ENCODE measurements at regions not wholly inside any gene's neighbourhood (a gene's known extent, or its start where the extent isn't known, plus 50 kb on each side); places are given as distances from the start of the nearest gene placed in this dataset.

DNA sequence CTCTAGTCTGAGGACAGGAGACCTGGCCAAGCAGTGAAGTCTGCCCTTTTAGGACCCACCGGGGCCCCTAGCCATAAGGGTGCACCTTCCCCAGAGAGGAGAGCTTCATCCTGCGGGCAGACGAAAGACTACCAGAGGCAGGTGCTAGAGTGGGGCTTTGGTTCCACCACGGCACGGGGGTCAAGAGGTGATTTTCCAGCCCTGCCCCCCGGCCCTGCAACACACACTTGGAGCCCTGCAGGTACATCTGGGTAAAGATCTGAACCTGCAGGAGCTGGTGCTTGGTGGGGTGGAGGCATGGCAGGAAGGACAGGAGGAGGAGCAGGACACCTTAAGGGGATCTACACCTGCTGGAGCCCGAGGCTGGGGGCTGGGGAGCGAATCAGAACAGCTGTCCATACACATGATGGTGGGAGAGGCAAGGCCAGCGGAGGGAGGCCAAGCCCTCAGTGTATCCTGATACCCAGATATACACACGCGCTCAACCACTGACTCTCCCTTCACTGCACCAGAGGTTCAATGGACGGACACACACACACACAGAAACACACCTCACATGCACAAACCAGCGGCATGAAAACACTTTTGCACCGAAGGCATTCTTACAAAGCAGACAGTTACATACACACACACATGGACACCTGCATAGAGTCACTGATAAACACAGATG is 98.4 kb upstream of the MVB12B start:
- Histone ChIP-seq H3K9me3 (ENCODE audit: control insufficient read depth, insufficient read depth, low read length) (no peaks in the 10 kb centered on the region; the same call in 1 of the 2 replicates), H3K27ac (ENCODE audit: low read depth, low read length) (no peak overlapping the region), H3K4me3 (ENCODE audit: low read depth, low read length) (no peak overlapping the region), H3K27me3 (ENCODE audit: control insufficient read depth, insufficient read depth, low read length) (peaks cover 37% of the 10 kb centered on the region)
- TF ChIP-seq, protein P1, sequence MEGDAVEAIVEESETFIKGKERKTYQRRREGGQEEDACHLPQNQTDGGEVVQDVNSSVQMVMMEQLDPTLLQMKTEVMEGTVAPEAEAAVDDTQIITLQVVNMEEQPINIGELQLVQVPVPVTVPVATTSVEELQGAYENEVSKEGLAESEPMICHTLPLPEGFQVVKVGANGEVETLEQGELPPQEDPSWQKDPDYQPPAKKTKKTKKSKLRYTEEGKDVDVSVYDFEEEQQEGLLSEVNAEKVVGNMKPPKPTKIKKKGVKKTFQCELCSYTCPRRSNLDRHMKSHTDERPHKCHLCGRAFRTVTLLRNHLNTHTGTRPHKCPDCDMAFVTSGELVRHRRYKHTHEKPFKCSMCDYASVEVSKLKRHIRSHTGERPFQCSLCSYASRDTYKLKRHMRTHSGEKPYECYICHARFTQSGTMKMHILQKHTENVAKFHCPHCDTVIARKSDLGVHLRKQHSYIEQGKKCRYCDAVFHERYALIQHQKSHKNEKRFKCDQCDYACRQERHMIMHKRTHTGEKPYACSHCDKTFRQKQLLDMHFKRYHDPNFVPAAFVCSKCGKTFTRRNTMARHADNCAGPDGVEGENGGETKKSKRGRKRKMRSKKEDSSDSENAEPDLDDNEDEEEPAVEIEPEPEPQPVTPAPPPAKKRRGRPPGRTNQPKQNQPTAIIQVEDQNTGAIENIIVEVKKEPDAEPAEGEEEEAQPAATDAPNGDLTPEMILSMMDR (IDR thresholded peaks at IDR 0.05; ENCODE audit: low read depth, low read length) = no peak
- ChIA-PET POLR2A (no interaction called here), CTCF (interaction anchor here (1.3 to 1.4 kb wide), 2 partner anchors 670 to 821 kb away, joined by 3 to 5 read pairs; no protein-coding TSS in a partner anchor)
- DNase-seq (ENCODE audit: low read depth, low spot score) = no peak

DNA sequence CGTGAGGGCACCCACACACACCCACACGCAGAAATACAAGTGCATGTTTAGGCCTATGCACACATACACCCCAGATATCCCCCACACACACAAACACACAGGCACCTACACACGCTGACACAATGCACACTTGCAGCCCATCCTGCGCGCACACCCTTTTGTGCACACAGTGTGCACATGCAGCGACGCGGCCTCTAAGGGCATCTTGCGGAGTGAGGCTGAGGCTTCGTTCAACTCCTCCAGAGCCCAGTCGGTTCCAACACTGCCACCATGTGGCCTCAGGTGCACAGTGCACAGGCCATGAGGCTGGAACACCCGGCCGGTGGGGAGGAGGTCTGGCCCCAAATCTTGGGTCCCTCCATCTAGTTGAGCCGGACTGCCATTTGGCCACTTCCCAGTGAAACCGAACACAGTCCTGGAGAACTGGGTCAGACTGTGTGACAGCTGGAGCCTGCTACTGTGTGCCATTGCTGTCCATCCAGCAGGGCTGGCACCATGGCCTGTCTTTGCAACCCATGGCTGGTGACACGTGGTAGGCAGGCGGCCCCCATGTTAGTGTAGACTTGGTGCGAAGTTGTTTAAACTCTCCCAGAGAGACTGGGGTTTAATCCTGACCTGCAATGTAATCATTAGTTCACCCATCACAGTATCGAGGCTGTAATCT is 97.7 kb upstream of the MVB12B start:
- ChIA-PET CTCF (interaction anchor here (1.3 to 1.4 kb wide), 3 partner anchors 8 to 671 kb away, joined by 4 to 6 read pairs (median 6); no protein-coding TSS in a partner anchor), POLR2A (no interaction called here)
- Histone ChIP-seq H3K27ac (ENCODE audit: low read depth, low read length) (peak overlapping the region; percentile 11), H3K4me3 (ENCODE audit: low read depth, low read length) (no peak overlapping the region), H3K27me3 (ENCODE audit: control insufficient read depth, insufficient read depth, low read length) (peaks cover 32% of the 10 kb centered on the region), H3K9me3 (ENCODE audit: control insufficient read depth, insufficient read depth, low read length) (peaks cover 2% of the 10 kb centered on the region; the same call in 1 of the 2 replicates)
- peak; percentile 20 for DNase-seq (ENCODE audit: low read depth, low spot score)
- TF ChIP-seq, protein P1 (IDR thresholded peaks at IDR 0.05; ENCODE audit: low read depth, low read length) = peak; percentile 97

DNA sequence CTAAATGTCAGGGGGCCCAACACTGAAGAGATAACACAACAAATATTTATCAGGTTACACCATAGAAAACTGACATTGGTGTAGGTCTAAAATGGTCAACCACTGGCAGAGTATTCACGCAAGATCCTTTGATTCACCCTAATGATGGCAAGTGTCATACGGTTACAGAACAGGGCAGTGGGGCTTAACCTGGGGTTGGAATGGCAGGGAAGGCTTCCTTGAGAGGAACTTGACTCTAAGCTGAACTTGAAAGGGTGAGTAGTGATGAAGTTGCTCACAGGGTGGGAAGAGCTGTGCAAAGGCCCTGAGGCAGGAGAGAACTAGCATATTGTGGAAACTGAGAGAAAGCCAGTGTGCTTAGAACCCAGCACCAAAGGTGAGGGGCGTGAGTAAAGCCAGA is 97.1 kb upstream of the MVB12B start:
- peaks cover 5% of the 10 kb centered on the region; the same call in 1 of the 2 replicates for H3K9me3 ChIP-seq (ENCODE audit: control insufficient read depth, insufficient read depth, low read length)
- no peak for DNase-seq (ENCODE audit: low read depth, low spot score)
- peaks cover 26% of the 10 kb centered on the region for H3K27me3 ChIP-seq (ENCODE audit: control insufficient read depth, insufficient read depth, low read length)
- ChIA-PET POLR2A (no interaction called here), CTCF (interaction anchor here (0.6 to 1.4 kb wide), 5 partner anchors 8 to 671 kb away, joined by 3 to 6 read pairs (median 6); partner anchors contain the start of gene MAPKAP1)
- TF ChIP-seq, protein P1 (IDR thresholded peaks at IDR 0.05; ENCODE audit: low read depth, low read length) = no peak
- no peak overlapping the region for H3K27ac ChIP-seq (ENCODE audit: low read depth, low read length)
- no peak overlapping the region for H3K4me3 ChIP-seq (ENCODE audit: low read depth, low read length)

DNA sequence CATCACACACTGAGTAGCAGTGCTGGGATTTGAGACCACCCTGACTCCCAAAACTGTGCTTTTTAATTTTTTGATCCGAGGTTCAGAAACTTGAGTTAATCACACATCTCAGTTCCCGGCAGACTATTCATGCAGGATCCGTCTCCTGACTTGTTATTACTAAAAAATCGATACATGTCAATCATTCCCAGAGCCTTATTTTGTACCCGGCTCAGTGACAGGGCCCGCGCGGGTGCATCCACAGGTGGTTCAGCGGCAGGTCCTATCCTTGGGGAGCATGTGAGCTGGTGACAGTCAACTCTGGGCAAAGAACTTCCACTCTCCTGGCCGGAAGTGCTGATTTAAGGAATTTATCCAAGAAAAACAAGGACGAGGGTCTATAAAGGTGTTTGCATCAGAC is 95.9 kb upstream of the MVB12B start:
- peaks cover 20% of the 10 kb centered on the region for H3K27me3 ChIP-seq (ENCODE audit: control insufficient read depth, insufficient read depth, low read length)
- POLR2A ChIA-PET = no interaction called here
- TF ChIP-seq, protein P1 (IDR thresholded peaks at IDR 0.05; ENCODE audit: low read depth, low read length) = no peak
- no peak overlapping the region for H3K27ac ChIP-seq (ENCODE audit: low read depth, low read length)
- CTCF ChIA-PET = interaction anchor here (0.6 to 1.4 kb wide), 3 partner anchors 9 to 261 kb away, joined by 4 to 6 read pairs (median 6); no protein-coding TSS in a partner anchor
- peaks cover 5% of the 10 kb centered on the region; the same call in 1 of the 2 replicates for H3K9me3 ChIP-seq (ENCODE audit: control insufficient read depth, insufficient read depth, low read length)
- no peak for DNase-seq (ENCODE audit: low read depth, low spot score)
- no peak overlapping the region for H3K4me3 ChIP-seq (ENCODE audit: low read depth, low read length)

DNA sequence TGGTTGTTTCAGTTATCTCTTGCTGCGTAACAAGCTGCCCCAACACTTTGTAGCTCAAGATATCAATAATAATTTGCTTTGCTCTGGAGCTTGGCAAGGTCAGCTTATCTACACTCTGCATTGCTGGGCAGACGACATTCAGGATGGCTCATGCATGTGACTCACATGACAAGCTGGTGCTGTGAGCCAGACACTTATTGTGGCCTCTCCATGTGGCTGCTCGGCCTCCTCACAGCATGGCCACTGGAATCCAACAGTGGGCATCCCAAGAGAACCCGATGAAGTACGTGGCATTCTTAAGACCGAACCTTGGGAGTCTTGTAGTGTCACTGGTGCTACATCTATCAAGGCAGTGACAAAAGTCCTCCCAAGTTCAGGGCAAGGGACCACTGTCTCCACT is 94.2 kb upstream of the MVB12B start:
- TF ChIP-seq, protein P1 (IDR thresholded peaks at IDR 0.05; ENCODE audit: low read depth, low read length) = no peak
- Histone ChIP-seq H3K27me3 (ENCODE audit: control insufficient read depth, insufficient read depth, low read length) (peaks cover 15% of the 10 kb centered on the region), H3K4me3 (ENCODE audit: low read depth, low read length) (no peak overlapping the region), H3K9me3 (ENCODE audit: control insufficient read depth, insufficient read depth, low read length) (peaks cover 5% of the 10 kb centered on the region; the same call in 1 of the 2 replicates), H3K27ac (ENCODE audit: low read depth, low read length) (no peak overlapping the region)
- ChIA-PET CTCF (no interaction called here), POLR2A (no interaction called here)
- no peak for DNase-seq (ENCODE audit: low read depth, low spot score)

Data from AG04450 (cell line).